ENCODE measurements at regions not wholly inside any gene's neighbourhood (a gene's known extent, or its start where the extent isn't known, plus 50 kb on each side); places are given as distances from the start of the nearest gene placed in this dataset.
"Not testable (repeated sequence)": the region's sequence is repeated elsewhere in the genome, so short reads cannot be mapped to it uniquely, and the experiment has no call there.

GRCh38 chr11:116366980-116367645 lies 405.7 kb downstream of the BUD13 start:
- no peak overlapping the region for H3K27ac ChIP-seq (ENCODE audit: low read depth, low read length)
- Mint-ChIP-seq H3K27ac (peak overlapping the region; percentile 53), H3K27me3 (ENCODE audit: insufficient read depth) (peaks cover 15% of the 10 kb centered on the region), H3K36me3 (ENCODE audit: low read depth) (peaks cover 3% of the 10 kb centered on the region), H3K9me3 (peaks cover 11% of the 10 kb centered on the region), H3K4me3 (no peak overlapping the region), H3K4me1 (peaks cover 15% of the 10 kb centered on the region)
- H3K4me3 ChIP-seq (ENCODE audit: low read length) = no peak overlapping the region
- no peaks in the 10 kb centered on the region for H3K27me3 ChIP-seq (ENCODE audit: control insufficient read depth, insufficient read depth, low read length, poor library complexity, severe bottlenecking)
- no peak overlapping the region for H3K9ac ChIP-seq (ENCODE audit: extremely low read depth, low read length, poor library complexity, severe bottlenecking)
- H3K36me3 ChIP-seq (ENCODE audit: control insufficient read depth, insufficient read depth, low read length) = no peaks in the 10 kb centered on the region
- 8 to 65% methylated on average over 1 to 4 of the region's 4 CpGs for WGBS, 2 experiments (ENCODE audit: insufficient coverage in 1 of 2, insufficient read length in 1 of 2)
- peak; percentile 81 for DNase-seq
- peaks cover 5% of the 10 kb centered on the region for H3K4me1 ChIP-seq (ENCODE audit: control insufficient read depth, insufficient read depth, low read length)
- TF ChIP-seq CTCF (conservative IDR thresholded peaks at IDR 0.05) = no peak
- no peaks in the 10 kb centered on the region for H3K9me3 ChIP-seq (ENCODE audit: control insufficient read depth, low read length)

- Mint-ChIP-seq H3K9me3 (peaks cover 11% of the 10 kb centered on the region), H3K36me3 (ENCODE audit: low read depth) (peaks cover 3% of the 10 kb centered on the region), H3K27ac (no peak overlapping the region), H3K27me3 (ENCODE audit: insufficient read depth) (peaks cover 16% of the 10 kb centered on the region), H3K4me1 (peaks cover 20% of the 10 kb centered on the region), H3K4me3 (no peak overlapping the region)
- Histone ChIP-seq H3K36me3 (ENCODE audit: control insufficient read depth, insufficient read depth, low read length) (no peaks in the 10 kb centered on the region), H3K4me1 (ENCODE audit: control insufficient read depth, insufficient read depth, low read length) (peaks cover 5% of the 10 kb centered on the region), H3K27ac (ENCODE audit: low read depth, low read length) (no peak overlapping the region), H3K4me3 (ENCODE audit: low read length) (no peak overlapping the region), H3K9me3 (ENCODE audit: control insufficient read depth, low read length) (no peaks in the 10 kb centered on the region), H3K9ac (ENCODE audit: extremely low read depth, low read length, poor library complexity, severe bottlenecking) (no peak overlapping the region), H3K27me3 (ENCODE audit: control insufficient read depth, insufficient read depth, low read length, poor library complexity, severe bottlenecking) (no peaks in the 10 kb centered on the region)
- no peak for DNase-seq
- TF ChIP-seq CTCF (conservative IDR thresholded peaks at IDR 0.05) = peak; percentile 61
- WGBS, 2 experiments (ENCODE audit: insufficient coverage in 1 of 2, insufficient read length in 1 of 2) = 89% methylated on average over 1 of the region's 1 CpG
These were observed 406.3 kb downstream of the BUD13 start for GRCh38 chr11:116366451-116366850.

- H3K27ac ChIP-seq (ENCODE audit: low read depth, low read length); DNase-seq; H3K36me3 Mint-ChIP-seq (ENCODE audit: low read depth); H3K4me3 Mint-ChIP-seq; H3K9me3 ChIP-seq (ENCODE audit: control insufficient read depth, low read length); H3K36me3 ChIP-seq (ENCODE audit: control insufficient read depth, insufficient read depth, low read length); H3K9ac ChIP-seq (ENCODE audit: extremely low read depth, low read length, poor library complexity, severe bottlenecking); H3K4me3 ChIP-seq (ENCODE audit: low read length); H3K4me1 ChIP-seq (ENCODE audit: control insufficient read depth, insufficient read depth, low read length); H3K27me3 ChIP-seq (ENCODE audit: control insufficient read depth, insufficient read depth, low read length, poor library complexity, severe bottlenecking); H3K27ac Mint-ChIP-seq: not testable (repeated sequence)
- 97 to 100% methylated on average over 2 to 4 of the region's 4 CpGs for WGBS, 2 experiments (ENCODE audit: insufficient coverage in 1 of 2, insufficient read length in 1 of 2)
- Mint-ChIP-seq H3K27me3 (ENCODE audit: insufficient read depth) (peaks cover 20% of the 10 kb centered on the region), H3K4me1 (peaks cover 20% of the 10 kb centered on the region), H3K9me3 (peaks cover 11% of the 10 kb centered on the region)
These were observed 407.9 kb downstream of the BUD13 start for GRCh38 chr11:116364925-116365324.

- TF ChIP-seq CTCF (conservative IDR thresholded peaks at IDR 0.05) = no peak
- DNase-seq = no peak
- no peak overlapping the region for H3K4me3 Mint-ChIP-seq
- Histone ChIP-seq H3K36me3 (ENCODE audit: control insufficient read depth, insufficient read depth, low read length) (no peaks in the 10 kb centered on the region), H3K9ac (ENCODE audit: extremely low read depth, low read length, poor library complexity, severe bottlenecking) (no peak overlapping the region), H3K27me3 (ENCODE audit: control insufficient read depth, insufficient read depth, low read length, poor library complexity, severe bottlenecking) (no peaks in the 10 kb centered on the region), H3K4me1 (ENCODE audit: control insufficient read depth, insufficient read depth, low read length) (peaks cover 5% of the 10 kb centered on the region), H3K9me3 (ENCODE audit: control insufficient read depth, low read length) (no peaks in the 10 kb centered on the region), H3K27ac (ENCODE audit: low read depth, low read length) (no peak overlapping the region), H3K4me3 (ENCODE audit: low read length) (no peak overlapping the region)
- H3K4me1 Mint-ChIP-seq = peaks cover 20% of the 10 kb centered on the region
- WGBS, 2 experiments (ENCODE audit: insufficient coverage in 1 of 2, insufficient read length in 1 of 2) = 92 to 98% methylated on average over 4 of the region's 4 CpGs
- no peak overlapping the region for H3K27ac Mint-ChIP-seq
- peaks cover 3% of the 10 kb centered on the region for H3K36me3 Mint-ChIP-seq (ENCODE audit: low read depth)
- peaks cover 23% of the 10 kb centered on the region for H3K27me3 Mint-ChIP-seq (ENCODE audit: insufficient read depth)
- peaks cover 11% of the 10 kb centered on the region for H3K9me3 Mint-ChIP-seq
These were observed 408.4 kb downstream of the BUD13 start for GRCh38 chr11:116364348-116364747.

Measured in endodermal cell (in vitro differentiated cells).